ENCODE measurements at regions not wholly inside any gene's neighbourhood (a gene's known extent, or its start where the extent isn't known, plus 50 kb on each side); places are given as distances from the start of the nearest gene placed in this dataset.

DNA sequence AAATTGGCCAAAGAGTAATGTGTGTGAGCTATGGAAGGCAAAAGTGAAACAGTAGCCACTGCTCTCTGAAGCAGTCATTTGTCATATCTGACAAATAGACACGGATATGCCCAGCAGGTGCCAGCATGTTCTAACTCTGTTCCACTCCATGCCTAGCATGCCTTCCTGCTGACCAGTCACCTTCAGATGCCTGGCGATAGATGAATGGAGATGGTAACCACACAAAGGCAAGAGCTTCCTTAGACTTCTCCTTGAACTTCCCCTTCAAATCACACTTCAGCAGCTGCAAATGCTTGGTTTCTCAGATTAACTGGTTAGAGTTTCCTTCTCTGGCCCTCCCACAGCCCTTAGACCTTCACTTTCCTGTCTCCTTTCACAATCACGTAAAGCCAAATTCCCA is 429.9 kb downstream of the DAD1 start:
- no peak for DNase-seq (ENCODE audit: low spot score)

DNA sequence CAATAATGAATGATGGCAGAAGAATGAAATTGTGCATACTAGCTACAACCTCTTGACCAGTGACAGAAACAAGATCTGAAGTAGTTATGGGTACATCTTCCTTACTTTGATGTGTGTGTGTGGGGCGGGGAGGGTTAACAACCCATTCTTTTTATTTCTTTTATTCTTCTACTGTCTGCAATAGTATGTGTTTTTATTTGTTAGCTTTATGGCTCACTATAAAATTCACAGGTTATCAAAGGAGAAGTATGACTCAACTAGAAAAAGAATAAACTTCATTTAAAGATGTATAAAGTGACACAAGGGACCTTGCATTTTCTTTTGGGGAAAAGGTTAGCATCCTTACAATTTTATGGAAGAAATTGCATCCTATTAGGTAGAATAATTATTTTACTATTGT is 430.5 kb downstream of the DAD1 start:
- DNase-seq (ENCODE audit: low spot score) = no peak

DNA sequence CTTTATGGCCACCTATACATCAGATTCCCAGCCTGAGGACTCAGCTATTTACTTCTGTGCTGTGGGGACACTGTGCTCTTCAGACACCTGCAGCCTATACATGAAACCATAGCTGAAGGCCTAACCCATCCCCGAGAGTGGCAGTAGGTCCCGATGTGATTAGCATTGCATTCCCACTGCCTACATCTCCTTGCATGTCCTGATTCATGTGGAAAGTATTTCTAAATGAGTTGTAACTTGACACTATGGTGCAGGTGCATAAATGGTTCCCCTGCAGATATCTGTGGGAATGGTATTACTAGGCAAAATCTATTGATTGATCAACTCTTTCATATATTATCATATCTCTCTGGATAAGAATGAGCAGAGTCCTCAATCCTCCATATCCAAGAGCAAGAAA is 433.5 kb downstream of the DAD1 start:
- no peak for DNase-seq (ENCODE audit: low spot score)

DNA sequence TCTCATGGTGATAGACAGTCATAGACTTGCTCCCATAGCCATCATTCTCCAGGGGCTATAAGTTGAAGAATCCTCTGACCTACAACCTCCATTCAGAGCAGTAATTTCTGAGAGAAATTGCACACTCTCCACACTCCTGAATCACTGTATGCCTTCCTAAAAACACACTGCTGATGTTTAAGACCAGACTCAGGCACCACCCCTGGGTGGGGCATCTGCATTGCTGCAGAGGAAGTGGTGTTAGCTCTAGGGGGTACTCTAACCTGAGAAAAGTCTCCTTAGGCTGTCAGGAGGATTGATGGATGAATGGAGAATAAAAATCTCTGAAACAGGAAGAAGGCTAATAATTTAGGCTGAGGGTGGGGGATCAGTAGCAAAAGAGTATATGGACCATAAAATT is 436.1 kb downstream of the DAD1 start:
- DNase-seq (ENCODE audit: low spot score) = no peak

DNA sequence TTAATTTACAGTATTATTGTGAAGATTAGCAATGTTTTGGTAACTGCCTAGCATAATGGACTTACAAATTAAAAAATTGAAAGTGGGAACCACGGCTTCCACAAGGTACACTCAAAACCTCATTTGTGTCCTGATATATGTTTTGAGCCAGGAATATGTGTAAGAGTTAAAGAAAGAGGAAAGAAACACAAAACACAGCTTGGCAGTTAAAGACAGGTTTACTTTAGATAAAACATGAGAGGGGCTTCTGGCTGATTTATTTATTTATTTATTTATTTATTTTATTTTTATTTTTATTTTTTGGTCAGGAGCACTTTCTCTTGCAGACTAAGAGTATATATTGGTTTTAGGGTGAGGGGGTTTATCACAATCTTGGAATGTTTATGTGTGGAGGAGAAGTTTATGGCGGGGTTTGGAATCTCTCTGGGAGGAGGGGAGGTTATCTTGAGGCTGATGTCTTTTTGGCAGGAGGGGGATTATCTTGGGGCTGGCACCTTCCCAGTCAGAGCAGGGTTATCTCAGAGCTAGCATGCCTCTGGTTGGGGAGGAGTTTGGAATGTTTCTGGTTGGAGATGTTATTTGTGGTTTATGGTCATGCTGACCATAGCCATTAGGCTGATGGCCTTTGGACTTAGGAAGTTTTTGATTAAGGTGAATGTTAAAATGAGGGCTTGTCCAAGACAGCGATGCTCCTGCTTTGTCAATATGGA is 436.7 kb downstream of the DAD1 start:
- no peak for DNase-seq (ENCODE audit: low spot score)

DNA sequence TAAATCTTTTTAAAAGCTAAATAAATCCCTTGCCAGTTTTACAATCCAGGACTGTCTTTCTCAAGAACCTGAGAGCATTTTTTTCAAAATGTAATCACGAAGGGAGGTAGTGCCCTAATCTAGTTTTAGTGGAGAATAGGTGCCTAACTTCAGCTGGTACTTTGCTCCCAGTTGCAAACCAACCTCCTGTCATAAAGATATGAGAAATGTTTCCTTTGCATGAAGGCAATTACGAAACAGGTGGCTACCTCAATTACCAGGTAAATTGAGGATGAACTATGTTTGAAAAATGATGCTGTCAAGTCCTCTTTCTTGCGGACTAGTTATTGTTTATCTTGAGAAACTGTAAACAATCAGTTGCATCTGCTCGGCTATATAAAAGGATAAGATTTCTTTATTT is 437.9 kb downstream of the DAD1 start:
- no peak for DNase-seq (ENCODE audit: low spot score)

DNA sequence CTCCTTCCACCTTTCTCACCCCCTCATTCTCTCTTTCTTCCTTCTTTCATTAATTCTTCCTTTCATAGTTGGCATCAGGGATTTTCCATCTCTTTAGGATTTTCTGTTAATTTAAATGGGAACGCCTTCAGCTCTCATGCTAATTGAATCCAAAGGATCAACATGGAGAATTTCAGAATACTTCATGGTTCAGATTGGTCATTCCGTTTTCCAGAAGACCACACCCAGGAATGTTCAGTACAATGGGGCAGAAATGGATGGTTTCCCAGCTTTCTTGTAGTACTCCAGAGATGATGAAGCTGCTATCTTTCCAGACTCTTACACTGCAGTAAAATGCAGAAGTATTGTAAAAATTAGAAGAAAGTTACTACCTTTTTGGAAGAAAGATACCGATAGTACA is 440.0 kb downstream of the DAD1 start:
- no peak for DNase-seq (ENCODE audit: low spot score)

DNA sequence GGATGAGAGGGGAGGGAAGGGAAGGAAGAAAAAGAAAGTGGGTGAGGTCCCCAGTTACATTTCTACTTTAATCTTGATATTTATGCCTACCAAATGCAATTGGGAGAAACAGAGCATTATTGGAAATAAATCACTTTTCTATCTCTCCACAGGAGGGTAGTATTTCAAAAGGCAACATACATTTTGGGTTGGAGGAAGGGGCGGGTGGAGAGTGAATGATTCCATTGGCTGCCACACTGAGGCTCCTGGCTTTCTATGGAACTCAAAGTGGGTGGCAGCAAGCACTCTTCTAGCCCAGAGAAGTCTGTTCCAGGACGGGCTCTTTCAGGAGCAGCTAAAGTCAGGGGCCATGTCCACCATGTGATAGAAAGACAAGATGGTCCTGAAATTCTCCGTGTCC is 441.3 kb downstream of the DAD1 start:
- no peak for DNase-seq (ENCODE audit: low spot score)

DNA sequence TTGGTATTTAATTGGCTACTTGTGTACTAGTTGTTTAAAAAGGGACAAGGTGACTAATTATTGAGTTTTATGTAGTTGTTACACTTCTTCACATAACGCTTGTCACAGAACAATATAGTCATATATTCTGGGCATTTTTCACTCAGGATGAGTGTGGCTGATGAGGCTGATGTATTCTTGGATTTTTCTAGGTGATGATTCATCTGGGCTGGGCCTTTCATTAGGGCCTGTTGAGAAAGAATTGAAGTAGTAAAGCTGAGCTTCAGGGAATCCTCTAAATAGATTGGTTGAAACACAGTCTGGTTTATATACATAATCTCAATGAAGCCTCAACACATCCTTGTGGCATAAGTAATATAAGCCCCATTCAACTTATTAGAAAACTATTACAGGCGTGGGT is 445.7 kb downstream of the DAD1 start:
- DNase-seq (ENCODE audit: low spot score) = no peak

DNA sequence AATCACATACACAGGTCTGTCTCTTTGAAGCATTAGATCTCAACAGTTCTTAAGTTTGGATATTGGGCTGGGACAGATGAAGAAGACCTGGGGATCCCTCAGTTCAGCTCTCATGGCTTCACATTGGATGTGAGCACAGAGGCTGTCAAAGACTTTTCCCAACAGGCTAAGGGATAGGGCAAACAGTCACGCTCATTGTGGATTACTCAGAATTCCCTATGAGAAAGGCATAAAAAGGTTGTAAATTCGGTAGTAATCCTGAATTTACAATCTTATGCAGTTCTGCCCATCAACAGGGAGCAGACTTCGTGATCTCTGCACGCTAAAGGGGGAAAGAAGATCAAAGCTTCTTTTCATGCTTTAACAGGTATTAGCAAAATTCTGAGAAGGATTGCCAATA is 448.4 kb downstream of the DAD1 start:
- DNase-seq (ENCODE audit: low spot score) = no peak

DNA sequence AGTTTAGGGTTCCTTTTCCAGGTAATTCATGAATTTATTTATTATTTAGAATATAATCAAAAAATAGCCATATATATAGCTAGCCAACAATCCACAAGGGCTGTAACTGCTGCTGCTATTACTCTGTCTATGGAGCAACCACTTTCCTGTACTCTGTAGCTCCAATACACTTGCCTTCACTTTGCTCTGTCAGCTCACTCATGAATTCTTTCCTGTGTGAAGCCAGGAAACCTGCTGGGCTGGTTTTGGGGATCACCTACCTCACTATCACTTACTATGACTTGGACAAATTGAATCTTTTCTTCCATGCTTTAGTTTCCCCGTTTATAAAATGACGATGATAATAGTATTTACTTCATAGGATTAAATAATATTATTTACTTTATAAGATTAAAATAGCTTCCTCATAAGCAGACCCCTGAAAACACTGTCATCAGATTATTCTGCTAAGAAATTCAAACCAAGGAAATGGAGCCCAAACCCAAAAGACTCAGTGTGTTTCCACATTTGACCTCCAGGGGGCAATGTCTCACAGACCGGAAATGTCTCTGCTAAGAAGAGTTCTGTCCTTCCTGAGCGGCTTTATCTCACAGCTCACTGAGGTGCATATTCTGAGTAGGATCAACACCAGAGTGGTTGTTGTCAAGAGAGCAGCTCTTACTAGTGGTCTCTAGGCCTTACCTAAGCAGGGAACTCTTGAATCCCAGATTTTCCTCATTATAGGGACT is 457.1 kb downstream of the DAD1 start:
- peak; percentile 14 for DNase-seq (ENCODE audit: low spot score)

DNA sequence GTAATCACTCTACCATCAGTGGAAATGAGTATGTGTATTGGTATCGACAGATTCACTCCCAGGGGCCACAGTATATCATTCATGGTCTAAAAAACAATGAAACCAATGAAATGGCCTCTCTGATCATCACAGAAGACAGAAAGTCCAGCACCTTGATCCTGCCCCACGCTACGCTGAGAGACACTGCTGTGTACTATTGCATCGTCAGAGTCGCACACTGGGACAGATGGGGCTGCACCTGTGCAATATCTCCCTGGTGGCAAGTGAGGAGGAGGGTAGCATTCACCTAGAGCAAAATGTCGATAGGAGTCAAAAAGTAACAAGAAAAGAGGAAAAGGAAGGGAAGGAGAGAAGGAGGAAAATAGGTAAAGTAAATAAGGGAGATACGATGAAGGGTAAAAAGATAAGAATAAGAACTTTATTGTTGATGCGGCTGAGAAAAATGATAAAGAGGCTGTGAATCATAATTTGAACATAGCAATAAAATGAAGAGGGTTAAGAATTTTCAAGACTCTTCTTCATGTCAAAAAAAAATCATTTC is 450.5 kb upstream of the OR4E1 start:
- no peak for DNase-seq (ENCODE audit: low spot score)

DNA sequence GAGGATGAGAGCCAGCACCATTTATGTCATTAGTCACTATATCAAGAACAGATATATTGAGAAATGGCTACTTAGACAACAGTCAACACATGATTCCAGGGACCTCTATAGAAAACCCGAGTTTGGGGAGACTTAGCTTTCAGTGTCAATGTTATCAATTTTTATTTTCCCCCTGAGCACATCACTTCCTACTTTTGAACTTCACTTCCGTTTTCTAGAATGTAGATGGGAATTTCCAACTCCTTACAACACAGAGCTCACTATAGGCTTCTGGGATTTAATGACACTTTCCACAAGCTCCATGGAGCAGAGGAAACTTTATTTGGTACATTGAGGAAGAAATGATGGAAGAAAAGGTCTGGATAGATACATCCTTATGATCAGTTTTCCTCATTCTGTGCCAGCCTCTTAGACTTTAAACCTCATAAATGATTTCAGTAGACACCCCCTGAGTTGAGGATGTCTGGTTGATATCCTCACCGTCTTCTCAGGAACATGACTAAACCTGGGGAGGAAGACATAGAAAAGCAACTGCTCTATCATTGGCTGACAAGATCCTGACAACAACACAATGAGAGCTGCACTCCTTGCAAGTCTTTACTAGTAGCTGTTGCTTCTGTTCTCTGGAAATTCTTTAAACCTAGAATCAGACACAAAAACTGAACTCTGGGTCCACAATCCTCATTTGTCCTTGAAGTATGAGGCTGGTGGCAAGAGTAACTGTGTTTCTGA is 449.4 kb upstream of the OR4E1 start:
- no peak for DNase-seq (ENCODE audit: low spot score)

DNA sequence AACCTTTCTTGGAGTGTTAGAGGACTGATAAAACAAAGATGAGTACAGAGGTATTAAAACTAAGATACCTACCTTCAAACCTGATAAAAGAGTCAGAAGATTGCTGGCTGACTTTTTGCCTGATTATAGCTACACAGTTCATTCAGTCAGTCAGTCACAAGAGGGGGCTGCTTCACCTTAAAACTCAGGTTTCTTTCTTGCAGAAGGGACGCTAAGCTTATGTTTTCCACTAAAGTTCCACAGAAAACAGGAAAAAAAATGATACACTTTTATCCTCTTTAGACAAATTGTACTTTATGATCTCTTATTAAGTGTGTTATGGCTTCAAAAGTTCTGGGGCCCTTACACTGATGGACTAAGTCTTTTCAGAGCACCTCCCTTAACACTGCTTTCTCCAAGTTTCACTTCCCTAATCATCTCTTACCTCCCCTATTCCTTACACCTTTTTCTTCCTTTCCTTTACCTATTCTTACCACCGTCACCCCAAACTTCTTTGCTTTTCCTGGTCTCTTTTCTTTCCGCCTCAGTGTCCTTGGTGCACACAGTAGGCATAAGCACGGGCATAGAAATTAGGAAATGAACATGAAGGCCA is 448.7 kb upstream of the OR4E1 start:
- no peak for DNase-seq (ENCODE audit: low spot score)

DNA sequence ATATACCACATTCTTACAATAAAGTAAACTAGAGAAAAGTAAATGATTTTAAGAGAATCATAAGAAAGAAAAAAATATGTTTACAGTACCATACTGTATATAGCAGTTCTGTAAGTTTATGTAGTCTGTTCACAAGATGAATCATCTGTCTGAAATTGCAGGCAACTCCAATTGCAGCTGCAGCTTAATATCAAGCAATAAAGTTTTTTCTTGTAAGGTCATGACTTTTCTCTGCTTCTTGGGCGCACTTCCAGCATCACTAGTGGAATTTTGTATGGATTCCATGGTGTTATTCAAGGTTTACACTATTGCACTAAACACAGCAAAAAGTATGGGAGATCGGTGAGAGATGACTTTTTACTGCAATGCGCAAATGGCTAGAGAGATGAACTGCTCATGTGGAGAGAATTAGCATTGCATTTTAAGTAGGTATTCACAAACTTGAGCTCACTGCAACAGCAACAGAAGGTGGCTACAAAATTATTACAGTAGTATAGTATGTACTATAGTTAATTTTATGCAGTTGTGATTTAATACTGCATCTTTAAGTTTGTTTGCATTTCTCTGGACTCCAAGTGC is 445.4 kb upstream of the OR4E1 start:
- peak; percentile 14 for DNase-seq (ENCODE audit: low spot score)

DNA sequence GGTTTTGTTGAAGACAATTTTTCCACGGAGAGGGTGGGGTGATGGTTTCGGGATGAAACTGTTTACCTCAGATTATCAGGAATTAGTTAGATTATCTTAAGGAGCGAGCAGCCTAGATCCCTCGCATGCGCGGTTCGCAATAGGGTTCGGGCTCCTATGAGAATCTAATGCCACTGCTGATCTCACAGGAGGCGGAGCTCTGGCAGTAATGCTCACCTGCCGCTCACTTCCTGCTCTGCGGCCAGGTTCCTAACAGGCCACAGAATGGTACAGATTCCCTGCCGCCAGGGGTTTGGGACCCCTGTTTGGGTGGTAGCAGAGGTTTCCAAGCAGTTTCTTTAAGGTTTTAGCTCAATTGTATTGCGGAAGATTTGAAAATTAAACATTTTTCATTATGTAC is 439.8 kb upstream of the OR4E1 start:
- DNase-seq (ENCODE audit: low spot score) = no peak

DNA sequence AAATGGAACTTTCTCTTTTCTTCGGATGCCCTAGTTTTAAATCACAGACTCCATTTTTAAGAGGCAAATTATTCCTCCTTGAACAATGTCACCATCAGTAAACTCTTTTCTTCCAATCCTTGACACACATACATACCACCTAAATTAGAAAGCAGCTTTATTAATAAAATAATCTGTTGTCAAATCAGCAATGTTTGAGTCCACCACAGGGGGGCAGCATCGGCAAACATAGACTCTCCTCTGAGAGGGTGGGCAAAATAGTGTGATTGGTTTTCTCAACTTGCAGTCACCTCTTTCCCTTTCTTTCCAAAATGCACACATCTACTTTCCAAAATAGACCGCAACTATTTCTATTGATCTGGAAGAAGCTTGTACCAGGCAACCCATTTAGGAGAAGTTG is 438.4 kb upstream of the OR4E1 start:
- DNase-seq (ENCODE audit: low spot score) = no peak

DNA sequence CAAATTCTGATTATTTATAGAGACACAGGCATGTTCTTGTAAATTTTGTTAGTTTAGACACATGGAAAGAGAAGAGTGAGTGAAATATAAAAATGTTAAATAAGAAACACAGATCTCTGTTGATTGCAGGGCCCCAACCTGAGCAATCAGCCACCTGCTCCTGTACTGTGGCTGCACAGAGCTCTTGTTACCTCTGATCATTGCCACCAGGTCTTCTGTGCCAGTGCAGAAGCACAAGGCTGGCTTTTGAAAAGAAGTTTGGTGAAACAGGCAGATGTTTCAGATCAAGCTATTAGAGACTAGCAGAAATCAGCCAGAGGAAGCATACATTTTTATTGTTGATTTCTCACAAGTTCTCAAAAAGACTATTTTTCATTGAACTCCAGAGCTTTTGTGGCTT is 434.1 kb upstream of the OR4E1 start:
- DNase-seq (ENCODE audit: low spot score) = no peak

DNA sequence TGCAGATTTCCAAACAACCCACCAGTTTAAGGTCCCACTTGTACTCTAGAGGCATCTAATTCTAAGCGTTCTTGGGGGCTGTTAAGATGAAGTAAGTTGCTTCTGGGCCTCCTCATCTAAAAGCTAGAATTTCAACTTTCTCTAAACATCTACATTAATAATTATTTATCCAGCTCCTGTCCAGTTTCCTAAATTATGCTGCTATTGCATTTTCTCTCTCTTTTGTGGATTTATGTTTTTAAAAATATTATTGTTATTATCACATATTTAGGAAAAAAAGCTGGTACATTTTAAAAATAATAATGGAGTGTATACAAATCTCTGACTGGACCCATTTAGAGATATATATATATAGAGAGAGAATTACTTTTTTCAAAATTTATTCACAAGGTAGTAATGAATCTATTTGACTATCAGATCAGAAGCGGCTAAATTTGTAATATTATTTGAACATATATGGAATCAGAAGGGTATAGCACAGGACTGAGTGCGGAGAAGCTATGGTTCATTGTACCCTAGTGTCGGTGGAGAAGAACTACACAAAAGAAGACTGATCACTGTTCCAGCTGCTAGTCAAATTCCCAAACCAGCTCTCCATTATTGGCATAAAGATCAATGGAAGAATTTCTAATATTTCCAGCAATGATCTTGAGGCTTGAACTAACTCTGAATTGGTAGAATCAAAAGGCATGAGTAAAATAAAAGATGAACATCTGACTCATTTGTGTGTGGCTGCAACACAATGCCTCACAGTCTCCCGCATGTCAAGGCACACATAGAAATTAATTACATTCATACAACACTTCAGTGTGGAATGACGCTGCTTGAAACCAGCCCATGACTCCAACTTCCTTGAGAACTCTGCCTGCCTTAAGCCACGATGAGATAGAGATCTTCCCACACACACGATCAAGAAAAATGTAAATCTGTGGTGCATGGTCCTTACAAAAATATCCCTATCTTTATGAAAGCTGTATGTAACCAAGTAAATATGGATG is 433.4 kb upstream of the OR4E1 start:
- DNase-seq (ENCODE audit: low spot score) = no peak

DNA sequence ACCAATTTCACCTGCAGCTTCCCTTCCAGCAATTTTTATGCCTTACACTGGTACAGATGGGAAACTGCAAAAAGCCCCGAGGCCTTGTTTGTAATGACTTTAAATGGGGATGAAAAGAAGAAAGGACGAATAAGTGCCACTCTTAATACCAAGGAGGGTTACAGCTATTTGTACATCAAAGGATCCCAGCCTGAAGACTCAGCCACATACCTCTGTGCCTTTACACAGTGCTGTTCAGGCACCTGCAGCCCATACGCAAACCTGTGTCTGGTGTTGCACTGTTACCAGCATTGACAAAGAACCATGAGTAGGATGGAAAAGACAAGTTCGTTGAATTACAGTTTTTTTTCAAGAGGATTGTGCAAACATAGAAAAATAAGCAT is 432.0 kb upstream of the OR4E1 start:
- DNase-seq (ENCODE audit: low spot score) = no peak
